Upper lobe of left lung (tissue), 4 donors: ENCODE measurements at regions not wholly inside any gene's neighbourhood (a gene's known extent, or its start where the extent isn't known, plus 50 kb on each side); places are given as distances from the start of the nearest gene placed in this dataset.

Source experiments
- CTCF ChIP-seq, 6 experiments: fragments of 450-650 bp in 4 of 6; fragments of 200-600 bp in 2 of 6; sonication (generic) in 2 of 6; IDR thresholded peaks; one replicate each; pipeline ENCODE4 v1.5.1; 2016 to 2019; ENCODE audit warnings: antibody characterized with exemption in 6 of 6
- POLR2AphosphoS5 ChIP-seq, 2 donors: sonication (generic); formaldehyde crosslinking; IDR thresholded peaks; one replicate each; pipeline ENCODE4 v1.5.1; 2017; ENCODE audit warnings: antibody characterized with exemption in 2 of 2

- TF ChIP-seq CTCF (IDR thresholded peaks at IDR 0.05) (no peak), POLR2AphosphoS5 (IDR thresholded peaks at IDR 0.05) (no peak)
Measured at GRCh38 chr10:86599041-86599440, 55.3 kb upstream of the OPN4 start.
